Esophagus muscularis mucosa (tissue), 3 donors: ENCODE measurements at regions not wholly inside any gene's neighbourhood (a gene's known extent, or its start where the extent isn't known, plus 50 kb on each side); places are given as distances from the start of the nearest gene placed in this dataset.

Experiments
- CTCF ChIP-seq, 3 experiments: fragments of 200-600 bp in 2 of 3; fragments of 450-650 bp in 1 of 3; sonication (generic) in 2 of 3; IDR thresholded peaks; one replicate each; pipeline ENCODE4 v1.5.1; 2017 to 2019; ENCODE audit warnings: antibody characterized with exemption in 3 of 3, mild to moderate bottlenecking in 2 of 3, moderate library complexity in 1 of 3
- POLR2A ChIP-seq: fragments of 450-650 bp; IDR thresholded peaks from one replicate; pipeline ENCODE4 v1.6.1; 2017; ENCODE audit warnings: antibody characterized with exemption, moderate library complexity, mild to moderate bottlenecking, low read depth

- TF ChIP-seq CTCF (IDR thresholded peaks at IDR 0.05) (no peak), POLR2A (no peak)
These were observed 1392.9 kb upstream of the ACVR2A start for GRCh38 chr2:146451972-146452371.
